ENCODE measurements at regions not wholly inside any gene's neighbourhood (a gene's known extent, or its start where the extent isn't known, plus 50 kb on each side); places are given as distances from the start of the nearest gene placed in this dataset.

GRCh38 chr6:149227796-149228195 lies 89.7 kb upstream of the TAB2 start:
- Mint-ChIP-seq H3K27ac (no peak overlapping the region), H3K4me1 (peaks cover 19% of the 10 kb centered on the region)

GRCh38 chr6:149228311-149228955 lies 89.1 kb upstream of the TAB2 start:
- H3K4me1 Mint-ChIP-seq, result peaks cover 26% of the 10 kb centered on the region
- no peak overlapping the region for H3K4me3 Mint-ChIP-seq
- no peaks in the 10 kb centered on the region for H3K36me3 Mint-ChIP-seq
- DNase-seq (ENCODE audit: low spot score in 2 of 2) (no peak), ATAC-seq (no peak)
- H3K27ac Mint-ChIP-seq, result no peak overlapping the region
- H3K9me3 Mint-ChIP-seq, result no peaks in the 10 kb centered on the region

More at GRCh38 chr6:149227796-149228195, 89.7 kb upstream of the TAB2 start:
- no peaks in the 10 kb centered on the region for H3K36me3 Mint-ChIP-seq
- no peak overlapping the region for H3K4me3 Mint-ChIP-seq
- ATAC-seq (no peak), DNase-seq (ENCODE audit: low spot score in 2 of 2) (no peak)
- H3K9me3 Mint-ChIP-seq, result no peaks in the 10 kb centered on the region

- no peak for ATAC-seq
- Mint-ChIP-seq H3K4me3 (no peak overlapping the region), H3K4me1 (peaks cover 32% of the 10 kb centered on the region), H3K9me3 (no peaks in the 10 kb centered on the region), H3K27ac (no peak overlapping the region), H3K36me3 (no peaks in the 10 kb centered on the region)
- DNase-seq (ENCODE audit: low spot score in 2 of 2), result no peak
These were observed 88.4 kb upstream of the TAB2 start for GRCh38 chr6:149229096-149229495.

GRCh38 chr6:149230712-149231460 lies 86.6 kb upstream of the TAB2 start:
- H3K4me3 Mint-ChIP-seq, result no peak overlapping the region
- no peak for ATAC-seq
- H3K27ac Mint-ChIP-seq, result no peak overlapping the region

GRCh38 chr6:149231778-149232177 lies 85.7 kb upstream of the TAB2 start:
- peak overlapping the region; percentile 94 for H3K27ac Mint-ChIP-seq
- peak overlapping the region; percentile 59 for H3K4me3 Mint-ChIP-seq

More at GRCh38 chr6:149230712-149231460, 86.6 kb upstream of the TAB2 start:
- H3K9me3 Mint-ChIP-seq, result no peaks in the 10 kb centered on the region
- no peaks in the 10 kb centered on the region for H3K36me3 Mint-ChIP-seq
- H3K4me1 Mint-ChIP-seq, result peaks cover 49% of the 10 kb centered on the region
- no peak for DNase-seq (ENCODE audit: low spot score in 2 of 2)

GRCh38 chr6:149233056-149233715 lies 84.3 kb upstream of the TAB2 start:
- ATAC-seq, result peak; percentile 94

More at GRCh38 chr6:149231778-149232177, 85.7 kb upstream of the TAB2 start:
- ATAC-seq, result no peak
- no peaks in the 10 kb centered on the region for H3K9me3 Mint-ChIP-seq
- no peak for DNase-seq (ENCODE audit: low spot score in 2 of 2)
- no peaks in the 10 kb centered on the region for H3K36me3 Mint-ChIP-seq
- peaks cover 49% of the 10 kb centered on the region for H3K4me1 Mint-ChIP-seq

GRCh38 chr6:149234051-149234962 lies 83.2 kb upstream of the TAB2 start:
- Mint-ChIP-seq H3K4me3 (peak overlapping the region; percentile 59), H3K9me3 (peaks cover 3% of the 10 kb centered on the region), H3K36me3 (no peaks in the 10 kb centered on the region), H3K4me1 (peaks cover 57% of the 10 kb centered on the region), H3K27ac (peak overlapping the region; percentile 94)
- peak in 1 of 2 donors; percentile 58 for DNase-seq (ENCODE audit: low spot score in 2 of 2)
- peak; percentile 66 for ATAC-seq

More at GRCh38 chr6:149233056-149233715, 84.3 kb upstream of the TAB2 start:
- Mint-ChIP-seq H3K9me3 (no peaks in the 10 kb centered on the region), H3K27ac (peak overlapping the region; percentile 94), H3K4me3 (peak overlapping the region; percentile 59), H3K4me1 (peaks cover 56% of the 10 kb centered on the region), H3K36me3 (no peaks in the 10 kb centered on the region)
- peak; percentile 33 to 71 for DNase-seq (ENCODE audit: low spot score in 2 of 2)

GRCh38 chr6:149235130-149235561 lies 82.4 kb upstream of the TAB2 start:
- H3K36me3 Mint-ChIP-seq, result no peaks in the 10 kb centered on the region
- H3K4me1 Mint-ChIP-seq, result peaks cover 57% of the 10 kb centered on the region
- peaks cover 7% of the 10 kb centered on the region for H3K9me3 Mint-ChIP-seq
- H3K27ac Mint-ChIP-seq, result peak overlapping the region; percentile 94
- ATAC-seq, result no peak
- H3K4me3 Mint-ChIP-seq, result peak overlapping the region; percentile 59
- no peak for DNase-seq (ENCODE audit: low spot score in 2 of 2)

- Mint-ChIP-seq H3K4me1 (peaks cover 56% of the 10 kb centered on the region), H3K36me3 (no peaks in the 10 kb centered on the region), H3K9me3 (peaks cover 10% of the 10 kb centered on the region), H3K4me3 (no peak overlapping the region), H3K27ac (no peak overlapping the region)
- DNase-seq (ENCODE audit: low spot score in 2 of 2) (no peak), ATAC-seq (no peak)
These were observed 80.9 kb upstream of the TAB2 start for GRCh38 chr6:149236589-149236988.

GRCh38 chr6:149237464-149237863 lies 80.0 kb upstream of the TAB2 start:
- peak overlapping the region; percentile 74 for H3K27ac Mint-ChIP-seq
- no peak for DNase-seq (ENCODE audit: low spot score in 2 of 2)
- H3K4me1 Mint-ChIP-seq, result peaks cover 47% of the 10 kb centered on the region
- no peaks in the 10 kb centered on the region for H3K36me3 Mint-ChIP-seq
- ATAC-seq, result no peak
- peaks cover 13% of the 10 kb centered on the region for H3K9me3 Mint-ChIP-seq
- no peak overlapping the region for H3K4me3 Mint-ChIP-seq

GRCh38 chr6:149239573-149240209 lies 77.8 kb upstream of the TAB2 start:
- Mint-ChIP-seq H3K9me3 (peaks cover 13% of the 10 kb centered on the region), H3K36me3 (no peaks in the 10 kb centered on the region), H3K27ac (no peak overlapping the region), H3K4me3 (no peak overlapping the region), H3K4me1 (peaks cover 25% of the 10 kb centered on the region)
- DNase-seq (ENCODE audit: low spot score in 2 of 2) (no peak), ATAC-seq (no peak)

- no peak overlapping the region for H3K27ac Mint-ChIP-seq
- DNase-seq (ENCODE audit: low spot score in 2 of 2), result no peak
- no peaks in the 10 kb centered on the region for H3K36me3 Mint-ChIP-seq
- no peak overlapping the region for H3K4me3 Mint-ChIP-seq
- no peak for ATAC-seq
- H3K4me1 Mint-ChIP-seq, result peaks cover 10% of the 10 kb centered on the region
- peaks cover 13% of the 10 kb centered on the region for H3K9me3 Mint-ChIP-seq
These were observed 74.6 kb upstream of the TAB2 start for GRCh38 chr6:149242883-149243282.

- ATAC-seq, result no peak
- no peak for DNase-seq (ENCODE audit: low spot score in 2 of 2)
- Mint-ChIP-seq H3K36me3 (no peaks in the 10 kb centered on the region), H3K27ac (no peak overlapping the region), H3K4me3 (no peak overlapping the region), H3K9me3 (peaks cover 9% of the 10 kb centered on the region), H3K4me1 (peaks cover 11% of the 10 kb centered on the region)
These were observed 73.4 kb upstream of the TAB2 start for GRCh38 chr6:149244105-149244504.

- Mint-ChIP-seq H3K27ac (no peak overlapping the region), H3K4me3 (no peak overlapping the region), H3K9me3 (peaks cover 2% of the 10 kb centered on the region), H3K36me3 (no peaks in the 10 kb centered on the region), H3K4me1 (peaks cover 26% of the 10 kb centered on the region)
- ATAC-seq, result no peak
- no peak for DNase-seq (ENCODE audit: low spot score in 2 of 2)
These were observed 70.7 kb upstream of the TAB2 start for GRCh38 chr6:149246691-149247384.

Data from stimulated activated effector memory CD8-positive, alpha-beta T cell treated with anti-CD3 and anti-CD28 coated beads, Interleukin-12 subunit alpha, Interleukin-12 subunit beta, amount 100 ng/mL, for 72 hours (primary cell).